ENCODE measurements at regions not wholly inside any gene's neighbourhood (a gene's known extent, or its start where the extent isn't known, plus 50 kb on each side); places are given as distances from the start of the nearest gene placed in this dataset.

DNA sequence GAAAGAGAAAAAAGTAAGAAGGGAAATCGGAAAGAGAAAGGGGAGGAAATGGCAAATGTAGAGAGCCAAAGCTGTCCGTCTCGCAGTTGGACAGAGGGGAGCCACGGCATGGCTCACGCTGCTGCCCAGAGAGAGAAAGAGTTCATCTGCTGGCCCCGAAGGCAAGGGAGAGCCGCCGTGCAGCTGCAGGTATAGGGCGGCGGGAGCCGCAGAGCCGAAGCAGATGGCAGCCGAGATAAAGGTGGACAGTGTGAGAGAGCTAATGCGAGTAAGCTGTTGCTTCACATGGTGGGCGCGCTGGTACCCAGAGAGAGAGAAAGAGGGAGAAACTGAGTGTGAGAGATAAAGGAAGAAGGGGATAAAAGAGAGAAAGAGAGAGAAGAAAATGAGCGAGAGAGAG is 188.4 kb upstream of the PPP1R26 start:
- no peak for DNase-seq
- H3K4me3 Mint-ChIP-seq, result no peak overlapping the region
- H3K27ac Mint-ChIP-seq, result no peak overlapping the region
- H3K4me1 Mint-ChIP-seq, result peaks cover 4% of the 10 kb centered on the region
- H3K9me3 Mint-ChIP-seq, result peaks cover 4% of the 10 kb centered on the region
- POLR2A ChIA-PET, result no interaction called here
- ATAC-seq (ENCODE audit: low read depth), result no peak
- no peaks in the 10 kb centered on the region for H3K27me3 Mint-ChIP-seq
- H3K36me3 Mint-ChIP-seq, result peaks cover 2% of the 10 kb centered on the region

DNA sequence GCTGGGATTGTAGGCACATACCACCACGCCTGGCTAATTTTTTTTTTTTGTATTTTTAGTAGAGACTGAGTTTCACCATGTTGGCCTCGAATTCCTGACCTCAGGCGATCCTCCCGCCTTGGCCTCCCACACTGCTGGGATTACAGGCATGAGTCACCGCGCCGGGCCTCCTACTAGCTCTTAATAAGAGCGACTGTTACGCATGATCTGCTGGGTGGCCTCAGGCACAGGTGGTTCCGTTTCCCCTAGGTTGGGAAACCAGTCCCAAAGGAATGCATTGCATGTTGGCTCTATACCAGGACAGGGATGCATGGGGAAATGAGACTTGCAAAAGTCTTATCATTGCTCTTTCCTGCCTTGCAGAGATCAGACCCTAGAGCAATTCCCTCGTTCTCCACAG is 184.7 kb upstream of the PPP1R26 start:
- POLR2A ChIA-PET, result no interaction called here
- no peak for DNase-seq
- Mint-ChIP-seq H3K9me3 (no peaks in the 10 kb centered on the region), H3K4me3 (no peak overlapping the region), H3K27me3 (no peaks in the 10 kb centered on the region), H3K27ac (no peak overlapping the region), H3K4me1 (no peaks in the 10 kb centered on the region), H3K36me3 (no peaks in the 10 kb centered on the region)
- ATAC-seq (ENCODE audit: low read depth), result no peak

GRCh38 chr9:135295551-135296300 is 183.9 kb upstream of the PPP1R26 start:
- DNase-seq (no peak), ATAC-seq (ENCODE audit: low read depth) (no peak)
- no peak overlapping the region for H3K4me3 Mint-ChIP-seq

GRCh38 chr9:135296735-135297455 is 182.7 kb upstream of the PPP1R26 start:
- H3K9me3 Mint-ChIP-seq, result no peaks in the 10 kb centered on the region
- no peaks in the 10 kb centered on the region for H3K4me1 Mint-ChIP-seq
- ATAC-seq (ENCODE audit: low read depth) (no peak), DNase-seq (no peak)
- no peak overlapping the region for H3K27ac Mint-ChIP-seq
- no peaks in the 10 kb centered on the region for H3K27me3 Mint-ChIP-seq
- H3K4me3 Mint-ChIP-seq, result no peak overlapping the region
- POLR2A ChIA-PET, result no interaction called here
- no peaks in the 10 kb centered on the region for H3K36me3 Mint-ChIP-seq

More at GRCh38 chr9:135295551-135296300, 183.9 kb upstream of the PPP1R26 start:
- POLR2A ChIA-PET, result no interaction called here
- H3K9me3 Mint-ChIP-seq, result no peaks in the 10 kb centered on the region
- H3K4me1 Mint-ChIP-seq, result no peaks in the 10 kb centered on the region
- no peaks in the 10 kb centered on the region for H3K27me3 Mint-ChIP-seq
- no peak overlapping the region for H3K27ac Mint-ChIP-seq
- no peaks in the 10 kb centered on the region for H3K36me3 Mint-ChIP-seq

DNA sequence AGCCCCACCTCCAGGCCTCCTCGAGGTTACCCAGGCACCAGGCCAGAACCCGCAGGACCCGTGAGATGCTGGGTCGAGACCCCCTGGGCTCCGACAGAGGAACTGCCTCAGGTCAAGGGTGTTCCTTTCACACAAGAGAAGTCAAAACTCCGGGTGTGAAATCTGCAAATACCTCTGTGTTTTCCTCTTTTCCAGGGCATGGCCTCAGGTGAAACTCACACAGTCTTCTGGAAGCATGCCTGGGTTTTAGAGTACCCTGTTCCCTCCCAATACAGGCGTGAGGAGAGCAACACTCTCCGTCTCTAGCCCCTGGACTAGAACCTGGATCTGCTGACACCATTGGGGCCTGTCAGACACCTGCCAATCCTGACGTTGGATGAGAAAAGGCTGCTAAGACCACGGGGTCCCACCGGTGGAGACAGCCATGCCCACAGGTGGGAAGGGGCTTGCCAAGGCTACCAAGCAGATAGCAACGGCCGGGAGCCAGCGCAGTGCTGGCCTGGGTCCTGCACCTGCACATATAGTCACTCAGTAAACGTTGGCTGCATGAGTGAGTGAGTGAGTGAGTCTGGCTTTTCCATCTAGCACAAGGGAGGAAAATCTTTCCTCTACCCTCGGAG is 182.0 kb upstream of the PPP1R26 start:
- DNase-seq, result no peak

GRCh38 chr9:135299239-135299590 is 180.4 kb upstream of the PPP1R26 start:
- H3K36me3 Mint-ChIP-seq, result no peaks in the 10 kb centered on the region
- POLR2A ChIA-PET, result no interaction called here

More for the DNA sequence above, 182.0 kb upstream of the PPP1R26 start:
- Mint-ChIP-seq H3K36me3 (no peaks in the 10 kb centered on the region), H3K4me1 (no peaks in the 10 kb centered on the region), H3K9me3 (no peaks in the 10 kb centered on the region), H3K27me3 (no peaks in the 10 kb centered on the region), H3K27ac (no peak overlapping the region), H3K4me3 (no peak overlapping the region)
- POLR2A ChIA-PET, result no interaction called here
- no peak for ATAC-seq (ENCODE audit: low read depth)

GRCh38 chr9:135299651-135300345 is 179.8 kb upstream of the PPP1R26 start:
- no peak for ATAC-seq (ENCODE audit: low read depth)
- Mint-ChIP-seq H3K4me3 (no peak overlapping the region), H3K4me1 (peaks cover 3% of the 10 kb centered on the region), H3K9me3 (peaks cover 6% of the 10 kb centered on the region), H3K36me3 (no peaks in the 10 kb centered on the region), H3K27me3 (no peaks in the 10 kb centered on the region), H3K27ac (no peak overlapping the region)
- DNase-seq, result no peak
- POLR2A ChIA-PET, result no interaction called here

More at GRCh38 chr9:135299239-135299590, 180.4 kb upstream of the PPP1R26 start:
- Mint-ChIP-seq H3K9me3 (peaks cover 5% of the 10 kb centered on the region), H3K4me1 (peaks cover 3% of the 10 kb centered on the region), H3K27me3 (no peaks in the 10 kb centered on the region), H3K4me3 (no peak overlapping the region), H3K27ac (no peak overlapping the region)
- DNase-seq (no peak), ATAC-seq (ENCODE audit: low read depth) (no peak)

- Mint-ChIP-seq H3K9me3 (peaks cover 6% of the 10 kb centered on the region), H3K27ac (no peak overlapping the region), H3K27me3 (no peaks in the 10 kb centered on the region), H3K4me1 (peaks cover 3% of the 10 kb centered on the region), H3K36me3 (no peaks in the 10 kb centered on the region), H3K4me3 (no peak overlapping the region)
- ATAC-seq (ENCODE audit: low read depth), result no peak
- DNase-seq, result no peak
- POLR2A ChIA-PET, result no interaction called here
These were observed 179.0 kb upstream of the PPP1R26 start for GRCh38 chr9:135300346-135301141.

- DNase-seq (no peak), ATAC-seq (ENCODE audit: low read depth) (no peak)
- no peak overlapping the region for H3K4me3 Mint-ChIP-seq
- H3K9me3 Mint-ChIP-seq, result peaks cover 6% of the 10 kb centered on the region
- H3K27me3 Mint-ChIP-seq, result no peaks in the 10 kb centered on the region
- no peak overlapping the region for H3K27ac Mint-ChIP-seq
- no peaks in the 10 kb centered on the region for H3K36me3 Mint-ChIP-seq
- POLR2A ChIA-PET, result no interaction called here
- H3K4me1 Mint-ChIP-seq, result peaks cover 3% of the 10 kb centered on the region
These were observed 178.0 kb upstream of the PPP1R26 start for GRCh38 chr9:135301271-135302263.

GRCh38 chr9:135302329-135303279 is 177.0 kb upstream of the PPP1R26 start:
- peaks cover 6% of the 10 kb centered on the region for H3K9me3 Mint-ChIP-seq
- no peaks in the 10 kb centered on the region for H3K27me3 Mint-ChIP-seq
- no peaks in the 10 kb centered on the region for H3K36me3 Mint-ChIP-seq
- POLR2A ChIA-PET, result no interaction called here
- H3K4me1 Mint-ChIP-seq, result peaks cover 3% of the 10 kb centered on the region
- DNase-seq (no peak), ATAC-seq (ENCODE audit: low read depth) (no peak)
- H3K4me3 Mint-ChIP-seq, result no peak overlapping the region
- no peak overlapping the region for H3K27ac Mint-ChIP-seq

GRCh38 chr9:135303280-135303647 is 176.3 kb upstream of the PPP1R26 start:
- H3K27ac Mint-ChIP-seq, result no peak overlapping the region
- no peaks in the 10 kb centered on the region for H3K27me3 Mint-ChIP-seq
- H3K4me1 Mint-ChIP-seq, result peaks cover 3% of the 10 kb centered on the region
- peaks cover 6% of the 10 kb centered on the region for H3K9me3 Mint-ChIP-seq
- no peaks in the 10 kb centered on the region for H3K36me3 Mint-ChIP-seq
- POLR2A ChIA-PET, result no interaction called here
- DNase-seq, result no peak
- H3K4me3 Mint-ChIP-seq, result no peak overlapping the region
- ATAC-seq (ENCODE audit: low read depth), result no peak
